ENCODE measurements at regions not wholly inside any gene's neighbourhood (a gene's known extent, or its start where the extent isn't known, plus 50 kb on each side); places are given as distances from the start of the nearest gene placed in this dataset.

DNA sequence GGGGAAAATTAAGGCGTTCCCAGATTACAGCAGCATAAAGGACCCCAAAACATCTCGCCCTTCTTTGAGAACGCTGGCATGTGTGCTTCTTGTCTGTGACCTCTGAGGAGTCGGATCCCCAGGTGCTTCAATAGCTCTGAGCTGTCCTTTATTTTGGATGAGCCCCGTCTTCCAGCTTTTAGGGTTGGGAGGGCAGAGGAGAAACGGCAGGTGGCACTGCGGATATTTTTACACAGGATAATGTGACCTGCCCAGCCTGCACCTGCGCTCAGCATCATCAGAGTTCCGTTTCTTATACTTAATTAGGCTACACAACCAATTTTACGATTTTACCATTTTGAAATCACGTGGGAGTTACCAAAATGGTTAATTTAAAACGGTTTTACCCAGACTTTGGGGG, 147.7 kb upstream of the RPS6KA2 start:
- no peak for DNase-seq (ENCODE audit: low spot score)

DNA sequence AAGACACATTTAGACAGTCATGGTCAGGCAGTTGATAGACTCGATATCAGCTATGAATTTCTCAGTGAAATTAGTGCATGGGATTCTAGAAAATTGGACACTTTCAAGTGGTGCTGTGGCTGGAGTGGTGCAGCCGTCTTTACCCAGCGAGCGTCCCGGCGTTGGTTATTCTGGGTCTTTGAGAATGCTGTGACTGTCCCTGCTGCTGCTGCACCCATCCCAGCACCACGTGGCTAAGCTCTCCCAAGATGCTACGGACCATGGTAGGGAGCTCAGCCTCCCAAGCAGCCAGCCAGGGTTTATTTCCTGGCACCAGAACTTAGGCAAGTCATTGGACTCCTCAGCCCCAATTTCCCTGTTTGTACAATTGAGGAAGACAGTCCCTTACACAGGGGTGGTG, 147.2 kb upstream of the RPS6KA2 start:
- DNase-seq (ENCODE audit: low spot score): no peak

DNA sequence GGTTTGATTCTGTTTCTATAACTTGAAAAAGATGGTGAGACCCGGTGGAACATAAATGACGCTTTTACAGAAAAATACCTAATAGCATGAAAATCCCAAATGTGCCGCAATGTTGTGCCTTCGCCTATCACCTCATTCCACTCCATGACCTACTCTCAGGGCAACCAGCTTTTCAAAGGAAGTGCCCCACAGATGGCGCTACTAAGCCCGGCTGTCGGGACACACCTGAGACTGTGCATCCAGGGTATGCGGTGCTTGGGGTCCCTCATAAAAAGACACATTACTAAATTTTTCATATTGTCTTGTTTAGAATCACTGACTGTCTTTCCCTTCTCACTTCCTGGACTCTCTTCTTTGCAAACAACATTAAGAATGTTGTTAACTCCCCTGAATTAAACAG, 145.5 kb upstream of the RPS6KA2 start:
- DNase-seq (ENCODE audit: low spot score): no peak

DNA sequence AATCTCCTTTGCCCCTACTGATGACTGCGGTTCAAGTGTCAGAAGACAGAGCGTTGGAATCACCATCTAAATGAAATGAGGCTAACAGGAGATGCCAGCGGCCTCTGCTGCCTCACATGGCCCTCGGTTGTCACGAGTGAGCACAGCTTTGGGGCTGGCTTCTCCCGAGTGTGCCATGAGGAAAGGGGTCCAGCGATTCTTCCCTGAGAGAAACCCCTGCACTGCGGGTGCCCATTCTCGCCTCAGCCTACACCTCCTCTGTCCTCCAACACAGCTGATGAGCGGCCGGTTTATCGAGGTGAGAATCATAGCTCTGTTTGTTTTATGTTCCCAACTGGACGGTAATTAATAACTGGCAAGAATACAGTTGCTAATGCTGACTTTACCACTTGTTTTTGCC, 144.7 kb upstream of the RPS6KA2 start:
- no peak for DNase-seq (ENCODE audit: low spot score)

DNA sequence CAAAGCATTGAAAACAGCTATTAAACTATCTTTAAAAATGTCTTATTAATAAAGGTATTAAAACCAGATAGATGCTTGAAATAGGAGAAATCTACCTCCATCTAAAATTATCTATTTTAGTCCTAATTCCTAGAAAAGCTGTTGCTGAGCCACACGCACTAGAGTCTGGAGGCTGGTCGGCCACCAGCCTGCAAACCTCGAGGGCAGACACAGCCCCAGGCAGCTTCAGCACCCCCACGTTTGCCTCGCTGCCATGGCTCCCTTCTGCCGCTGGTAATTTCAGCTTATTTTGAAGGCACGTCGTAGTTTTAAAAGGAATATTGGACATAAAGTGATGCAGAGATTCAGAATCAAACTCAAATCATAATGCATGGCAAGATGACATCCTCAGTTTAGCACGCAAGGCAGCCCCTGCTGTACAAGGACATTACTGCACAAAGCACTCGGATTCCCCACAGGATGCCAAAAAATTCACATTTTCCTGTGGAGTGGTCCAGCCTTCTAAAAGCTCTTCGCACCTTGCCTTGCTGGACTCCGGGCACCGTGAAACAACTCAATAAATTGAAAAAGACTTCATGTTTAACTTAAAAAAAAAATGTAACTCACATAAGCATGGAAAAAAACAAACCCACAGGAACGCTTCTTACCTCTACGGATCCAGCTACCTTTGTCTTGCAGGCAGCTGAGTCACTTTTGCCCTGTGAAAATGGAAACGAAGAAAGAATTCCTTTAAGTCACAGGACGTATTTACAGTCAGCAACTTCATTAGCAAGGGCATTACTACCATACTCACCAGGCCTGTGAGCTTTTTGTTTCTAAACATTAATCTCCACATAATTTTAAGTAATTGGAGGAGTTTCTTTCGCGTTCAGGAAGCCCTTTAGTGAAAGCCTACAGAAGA, 143.4 kb upstream of the RPS6KA2 start:
- no peak for DNase-seq (ENCODE audit: low spot score)

DNA sequence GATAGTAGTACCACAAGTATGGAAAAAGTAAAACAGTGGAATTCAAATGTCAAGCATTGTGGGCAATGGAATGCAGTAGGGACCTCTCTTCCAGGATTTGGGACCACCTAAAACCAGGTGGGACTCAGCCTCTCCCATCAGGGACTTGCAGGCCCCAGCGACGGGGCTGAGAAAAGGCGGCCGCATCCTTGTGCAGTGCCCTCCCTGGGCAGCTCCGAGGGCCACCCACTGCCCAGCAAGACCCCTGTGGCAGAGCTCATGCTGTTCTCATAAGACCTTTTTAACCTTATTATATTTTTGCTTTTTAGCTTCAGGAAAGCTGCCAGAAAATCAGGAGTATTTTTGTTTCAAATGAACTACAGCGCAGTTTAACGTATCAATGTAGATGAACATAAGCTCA, 142.6 kb upstream of the RPS6KA2 start:
- no peak for DNase-seq (ENCODE audit: low spot score)

DNA sequence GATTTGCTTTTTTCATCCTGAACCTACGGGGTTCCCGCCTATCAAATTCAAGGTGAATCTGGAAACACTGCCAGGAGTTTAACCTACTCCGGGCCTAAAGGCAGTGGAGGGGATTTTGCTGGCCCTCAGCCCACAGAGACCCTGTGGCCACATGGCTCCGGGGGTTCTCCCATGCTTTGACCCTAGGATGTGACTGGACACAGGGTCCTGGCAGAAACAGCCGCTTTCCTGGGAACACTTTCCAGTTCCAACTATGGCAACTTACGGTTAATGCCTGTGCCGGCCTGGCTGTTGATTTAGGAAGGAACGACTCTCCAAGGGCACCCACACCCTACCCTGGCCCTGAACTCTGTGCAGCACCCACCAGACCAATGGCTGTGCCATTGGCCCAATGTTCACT, 141.7 kb upstream of the RPS6KA2 start:
- no peak for DNase-seq (ENCODE audit: low spot score)

DNA sequence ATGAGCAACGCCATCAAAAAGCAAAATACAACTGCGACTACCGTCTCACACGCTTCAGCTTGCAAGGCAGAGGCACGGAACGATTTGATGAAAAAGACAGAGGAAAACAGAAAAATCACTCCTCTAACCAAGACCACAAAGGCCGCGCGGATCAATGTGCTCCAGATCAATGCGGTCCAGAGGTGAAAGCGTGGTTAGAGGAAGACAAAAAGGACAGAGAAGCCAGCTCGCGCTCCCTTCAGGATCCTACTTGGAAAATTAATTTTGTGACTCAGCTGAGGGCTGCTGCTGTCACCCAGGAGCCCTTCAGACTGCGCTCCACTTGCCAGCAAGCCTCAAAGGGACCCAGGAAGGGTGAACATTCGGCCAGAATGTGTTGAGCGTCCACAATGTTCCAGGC, 140.2 kb upstream of the RPS6KA2 start:
- DNase-seq (ENCODE audit: low spot score): no peak

DNA sequence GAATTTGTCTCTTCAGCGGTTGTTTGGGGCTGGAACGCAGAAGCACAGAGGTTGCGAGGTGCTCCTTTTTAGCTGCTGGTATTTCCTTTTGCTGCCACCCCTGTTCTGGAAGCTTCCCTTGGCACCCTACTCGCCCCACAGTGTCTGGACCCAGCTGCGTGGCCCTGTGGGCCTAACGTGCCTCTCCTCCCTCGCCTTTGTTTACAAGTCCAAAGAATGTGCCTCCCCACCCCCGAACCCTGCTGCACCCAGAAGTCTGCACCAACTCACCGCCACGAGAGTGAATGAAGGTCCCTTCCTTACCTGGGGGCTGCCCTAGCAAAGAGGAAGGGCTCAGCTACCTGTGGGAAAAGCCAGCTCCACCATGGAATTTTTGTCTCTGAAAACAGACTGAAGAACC, 139.7 kb upstream of the RPS6KA2 start:
- no peak for DNase-seq (ENCODE audit: low spot score)

DNA sequence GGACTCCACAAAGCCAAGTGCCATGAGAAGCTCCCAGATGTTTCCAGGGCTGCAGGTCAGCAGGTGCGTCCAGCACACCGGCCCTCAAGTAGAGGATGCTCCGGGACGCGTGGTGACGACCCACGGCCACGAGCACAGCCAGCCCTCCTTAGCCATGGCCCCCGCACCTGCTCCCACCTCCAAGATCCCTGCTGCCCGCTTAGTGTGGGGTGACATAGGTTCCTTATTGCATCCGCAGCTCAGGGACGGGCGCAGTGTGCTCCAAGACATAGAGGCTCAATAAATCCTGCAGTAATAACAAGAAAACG, 138.1 kb upstream of the RPS6KA2 start:
- no peak for DNase-seq (ENCODE audit: low spot score)

DNA sequence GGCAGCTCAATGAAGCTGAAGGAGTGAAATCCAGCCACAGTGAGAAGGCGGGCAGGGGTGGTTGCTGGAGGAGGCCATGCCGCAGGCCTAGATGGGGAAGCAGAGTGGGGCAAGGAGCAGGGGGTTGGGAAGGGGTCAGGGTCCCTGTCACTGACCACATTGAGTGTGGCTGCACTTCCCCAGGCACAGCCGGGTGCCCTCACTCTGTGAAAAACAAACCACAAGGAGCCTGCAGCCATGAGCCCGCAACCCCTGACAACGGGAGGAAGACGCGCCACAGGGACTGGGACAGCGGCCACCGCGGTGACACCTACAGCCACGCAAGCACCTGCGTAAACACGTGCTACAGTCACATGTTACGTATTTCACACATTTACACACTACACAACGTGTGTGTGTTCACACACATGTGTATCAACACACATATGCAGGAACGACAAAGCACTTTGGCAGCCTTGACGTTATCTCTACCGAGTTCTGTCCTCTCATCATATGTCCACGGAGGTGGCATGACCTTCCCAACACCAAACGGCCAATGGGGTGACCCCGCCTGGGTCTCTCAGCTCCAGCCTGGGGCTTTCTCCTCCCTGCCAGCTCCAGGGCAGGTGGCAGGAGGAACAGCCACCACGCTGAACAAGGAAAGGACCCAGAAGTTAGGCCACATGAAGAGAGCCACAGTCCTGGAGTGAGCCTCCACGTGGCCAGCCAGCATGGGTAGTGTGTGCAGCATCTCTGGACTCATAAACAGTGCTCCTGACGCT, 137.6 kb upstream of the RPS6KA2 start:
- DNase-seq (ENCODE audit: low spot score): no peak

DNA sequence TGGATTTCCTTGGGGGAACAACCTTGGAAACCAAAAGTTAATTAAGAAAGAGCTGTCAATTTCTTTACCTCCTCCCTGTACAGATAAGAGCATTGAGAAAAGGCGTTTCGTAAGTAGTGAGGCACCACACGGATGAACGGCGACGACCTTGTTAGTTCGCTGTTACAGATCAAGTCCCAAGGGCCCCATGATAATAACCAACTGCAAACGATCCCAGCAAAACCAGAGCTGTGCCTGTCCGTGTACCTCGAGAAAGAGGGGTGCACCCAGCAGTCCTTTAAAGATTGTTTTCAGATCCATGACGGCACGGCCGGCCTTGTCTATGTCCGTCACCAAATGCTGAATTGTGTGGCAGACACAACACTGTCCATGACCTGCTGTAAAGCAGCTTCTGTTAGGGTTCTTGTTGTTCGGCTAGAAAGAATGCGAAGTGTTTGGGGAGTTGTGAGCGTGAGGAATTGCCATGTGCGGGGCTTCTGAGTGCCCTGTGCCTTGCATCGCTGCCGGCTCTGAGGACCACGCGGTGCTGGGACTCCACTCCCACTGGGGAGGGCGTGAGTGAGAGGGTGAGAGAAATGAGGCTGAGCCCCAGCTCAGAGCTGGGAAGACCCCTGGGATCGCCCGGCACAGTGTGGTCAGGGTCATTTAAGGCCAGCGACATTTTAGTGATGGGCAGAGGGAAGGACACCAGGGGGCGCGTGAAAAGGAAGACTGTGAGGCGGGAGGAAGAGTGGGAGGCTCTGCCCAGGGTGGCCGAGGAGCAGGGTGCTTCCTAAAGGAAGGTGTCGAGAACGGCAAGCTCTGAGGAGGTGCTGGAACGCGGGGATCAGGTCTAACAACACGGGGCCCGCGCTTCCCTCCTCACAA, 136.8 kb upstream of the RPS6KA2 start:
- DNase-seq (ENCODE audit: low spot score): no peak

DNA sequence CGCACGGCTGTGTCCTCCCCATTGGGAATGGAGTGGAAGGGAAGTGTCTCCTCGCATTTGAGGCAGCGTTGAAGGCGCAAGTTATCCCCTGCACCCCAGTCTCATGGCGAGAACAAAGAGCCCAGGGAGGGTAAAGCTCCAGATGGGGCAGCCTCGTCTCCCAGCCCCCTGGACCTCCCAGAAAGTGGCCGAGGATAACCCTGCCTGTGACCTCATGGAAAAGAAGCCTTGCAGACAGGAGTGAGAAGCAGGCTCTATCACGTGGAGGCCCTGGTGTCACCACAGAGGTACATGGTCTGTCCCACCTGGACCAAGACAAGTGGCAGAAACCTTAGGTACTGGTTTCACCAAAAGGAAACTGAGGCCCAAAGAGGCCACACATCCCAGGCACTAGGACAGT, 134.8 kb upstream of the RPS6KA2 start:
- DNase-seq (ENCODE audit: low spot score): no peak

DNA sequence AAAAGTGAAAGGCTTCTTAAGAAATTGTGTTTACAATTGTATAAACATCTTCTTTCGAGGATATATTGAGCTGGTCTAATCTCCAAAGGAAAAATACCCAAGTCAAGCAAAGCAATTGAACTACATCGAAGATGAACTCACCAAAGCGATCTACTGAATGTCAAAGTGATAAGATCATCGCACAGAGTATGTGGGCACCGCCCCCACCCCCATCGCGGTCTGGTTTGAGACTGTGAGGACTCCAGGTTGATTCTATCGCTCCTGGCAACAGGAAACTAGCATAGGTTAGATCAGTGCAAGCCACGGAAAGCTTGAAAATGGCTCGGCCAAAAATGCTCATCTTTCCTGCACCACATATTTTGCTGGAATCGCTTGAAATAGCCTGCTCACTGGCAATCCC, 133.2 kb upstream of the RPS6KA2 start:
- no peak for DNase-seq (ENCODE audit: low spot score)

DNA sequence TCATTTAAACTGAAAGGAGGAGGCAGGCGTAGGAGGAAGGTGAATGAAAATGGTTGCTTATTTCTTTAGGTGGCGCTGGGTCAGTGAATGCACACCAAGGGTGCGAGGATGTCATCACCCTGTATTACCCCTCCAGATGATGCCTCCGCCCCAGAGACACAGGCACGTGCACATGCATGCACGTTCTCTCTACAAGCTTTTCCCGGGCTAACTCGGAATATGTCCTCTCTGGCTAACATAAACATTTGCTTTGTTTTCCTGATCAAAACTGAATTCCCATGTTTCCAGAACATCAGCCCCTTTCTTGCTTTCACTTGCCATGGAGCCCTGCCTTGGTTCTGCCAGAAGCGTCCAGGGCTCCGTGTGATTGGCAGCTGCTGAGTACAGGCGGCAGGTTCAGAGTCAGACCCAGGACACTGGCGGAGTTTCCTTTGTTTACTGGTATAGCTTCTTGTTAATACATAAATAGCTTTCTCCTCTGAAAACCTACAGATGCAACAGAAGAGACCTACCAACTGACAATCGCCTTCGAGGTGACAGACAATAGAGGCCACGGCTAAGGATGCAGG, 131.2 kb upstream of the RPS6KA2 start:
- DNase-seq (ENCODE audit: low spot score): no peak

DNA sequence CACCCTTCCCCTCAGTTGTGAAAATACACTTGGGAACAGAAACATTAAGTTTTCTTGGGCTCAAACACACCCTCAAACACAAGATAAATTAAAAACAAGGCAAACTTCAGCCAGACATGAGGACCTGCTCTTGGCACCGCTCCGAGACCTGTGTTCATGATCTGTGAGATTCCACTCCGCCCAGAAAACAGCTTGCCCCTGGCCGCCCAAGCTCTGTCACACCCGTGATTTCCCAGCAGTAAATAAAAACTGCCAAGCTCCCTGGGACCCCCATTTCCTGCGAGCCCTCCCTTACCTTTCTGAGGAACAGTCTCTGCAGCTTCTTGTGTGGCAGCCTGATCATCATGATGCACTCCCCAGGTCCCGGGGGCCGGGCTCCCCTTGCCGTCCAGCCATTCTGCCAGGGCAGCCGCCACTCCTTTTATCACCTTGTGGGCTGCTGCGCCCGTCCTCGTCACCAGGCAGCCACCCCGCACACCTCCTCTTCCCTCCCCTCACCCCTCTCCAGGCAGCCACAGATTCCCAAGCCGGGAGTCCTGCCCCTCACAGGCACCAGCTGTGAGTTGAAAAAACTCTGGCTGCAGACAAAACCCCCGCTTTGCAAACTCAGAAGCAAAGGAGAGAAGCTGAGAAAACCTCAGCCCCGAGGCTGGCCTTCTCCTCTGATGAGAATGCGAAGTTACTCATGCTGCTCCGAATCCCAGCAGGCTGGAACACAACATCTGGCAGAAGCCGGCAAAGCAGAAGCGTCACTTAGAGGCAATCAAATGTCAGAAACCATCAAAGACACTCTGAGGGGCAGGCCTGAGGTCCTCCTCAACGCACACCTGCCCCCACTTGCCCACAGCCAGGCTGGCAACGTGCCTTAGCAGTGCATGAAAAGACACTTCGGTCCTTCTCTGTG, 130.4 kb upstream of the RPS6KA2 start:
- DNase-seq (ENCODE audit: low spot score): peak; percentile 56

DNA sequence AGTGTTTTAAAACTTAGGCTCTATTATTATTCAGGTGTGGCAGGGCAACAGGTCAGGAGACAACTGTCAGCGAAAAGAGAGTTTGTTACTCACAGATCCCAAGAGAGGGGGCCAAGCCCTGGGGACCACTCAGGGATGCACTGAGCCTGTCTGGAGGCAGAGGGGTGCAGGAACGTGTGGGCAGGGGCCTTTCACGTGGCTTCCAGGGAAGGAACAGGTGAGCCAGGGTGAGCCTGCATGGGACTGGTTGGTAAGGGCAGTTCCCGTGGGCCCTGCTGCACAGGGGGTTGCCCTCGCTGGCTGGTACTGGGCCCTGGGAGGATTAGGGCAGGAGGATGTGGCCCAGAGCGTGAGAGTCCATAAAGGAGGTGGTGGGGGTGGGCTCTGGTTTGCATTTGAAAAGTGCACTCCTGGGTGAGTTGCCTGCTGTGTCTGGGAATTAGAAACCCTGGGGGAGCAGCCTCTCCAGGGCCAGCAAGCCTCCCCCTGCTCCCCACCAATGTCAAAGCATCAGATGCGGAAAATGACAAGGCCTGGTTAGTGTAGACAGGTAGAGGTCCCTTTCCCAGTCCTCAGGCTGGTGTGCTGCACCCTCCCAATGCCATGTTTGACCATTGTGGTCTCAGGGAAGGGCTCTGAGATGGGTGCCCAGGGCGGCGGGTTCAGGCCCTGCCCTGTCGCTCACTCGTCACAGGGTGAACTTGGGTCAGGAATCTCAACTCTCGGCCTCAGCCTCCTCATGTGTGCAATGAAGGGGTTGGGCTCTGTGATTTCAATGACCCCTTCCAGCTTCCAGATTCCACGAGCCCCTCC, 127.4 kb upstream of the RPS6KA2 start:
- no peak for DNase-seq (ENCODE audit: low spot score)

DNA sequence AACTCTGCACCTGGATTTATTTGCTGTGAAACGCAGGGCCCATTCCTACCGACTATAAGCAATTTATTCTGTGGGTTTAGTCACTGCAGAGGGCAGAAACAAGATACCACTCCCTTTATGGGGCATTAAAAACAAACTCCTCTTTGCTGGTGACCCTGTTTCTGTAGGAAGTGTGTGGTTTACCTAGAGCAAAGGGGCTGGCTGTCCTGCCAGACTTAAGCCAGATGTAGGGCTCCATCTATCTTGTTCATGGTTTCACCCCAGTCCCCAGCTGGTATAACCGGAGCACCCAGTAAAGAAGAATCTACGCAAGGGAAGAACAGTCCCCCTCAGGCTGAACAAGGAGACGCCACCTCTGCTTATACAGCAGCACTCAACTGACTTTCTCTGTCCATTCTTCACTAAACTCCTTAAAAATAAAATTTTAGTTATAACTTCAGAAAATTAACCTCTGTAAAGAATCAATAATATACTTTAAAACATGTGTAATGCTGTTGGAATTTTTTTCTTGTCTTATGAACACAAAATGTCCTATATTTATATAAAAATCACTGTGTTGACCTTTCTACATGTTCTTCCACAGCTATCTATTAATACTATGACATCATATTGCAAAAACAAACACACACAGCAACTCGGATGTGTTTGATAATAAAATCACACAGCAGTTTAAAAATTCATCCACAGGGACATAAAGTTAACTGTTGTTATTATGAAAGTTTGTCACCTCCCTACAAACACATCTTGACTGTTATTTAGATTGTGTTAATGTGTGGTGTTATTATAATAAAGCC, 126.1 kb upstream of the RPS6KA2 start:
- no peak for DNase-seq (ENCODE audit: low spot score)

DNA sequence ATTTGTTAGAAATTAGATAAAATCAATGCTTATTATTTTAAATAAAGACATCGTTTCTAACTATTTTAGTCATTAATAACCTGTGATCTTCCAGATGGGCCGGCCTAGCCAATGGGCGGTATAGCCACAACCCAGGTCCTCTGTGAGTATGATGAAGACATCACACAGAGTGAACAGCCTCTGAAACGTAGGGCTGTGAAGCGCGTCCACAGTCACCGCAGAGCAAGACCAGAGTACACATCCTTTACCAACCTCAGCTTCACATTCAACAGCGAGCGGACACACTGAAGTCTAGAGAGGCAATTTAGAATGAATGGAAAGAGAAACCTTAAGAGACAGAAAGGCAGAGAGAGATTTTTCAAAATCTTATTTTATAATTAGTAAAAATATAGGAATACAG, 125.0 kb upstream of the RPS6KA2 start:
- no peak for DNase-seq (ENCODE audit: low spot score)

Data from GM03348 (cell line).